Activated CD4-positive, alpha-beta T cell treated with anti-CD3 and anti-CD28 coated beads, Interleukin-2, amount 10 ng/mL, durations not matched to agents 7 days and 5 days (primary cell): ENCODE measurements at regions not wholly inside any gene's neighbourhood (a gene's known extent, or its start where the extent isn't known, plus 50 kb on each side); places are given as distances from the start of the nearest gene placed in this dataset.
"Not testable (repeated sequence)": the region's sequence is repeated elsewhere in the genome, so short reads cannot be mapped to it uniquely, and the experiment has no call there.

Experiments
- CTCF ChIA-PET: fragments of 350-600 bp; sonication (Branson Sonifier 250); formaldehyde crosslinking; loops from one replicate; lab custom pipeline; 2021; ENCODE audit warnings: antibody characterized with exemption; lab: Charles Lee
- POLR2A ChIA-PET: fragments of 350-600 bp; sonication (Branson Sonifier 250); formaldehyde crosslinking; loops from one replicate; lab custom pipeline; 2021; ENCODE audit warnings: antibody characterized with exemption; lab: Charles Lee
- DNase-seq: peaks from one replicate; pipeline ENCODE4 v3.0.0-alpha.2; 2020
- H3K27ac Mint-ChIP-seq: one replicate; pipeline ENCODE4 v1.8.0; 2021; ENCODE audit warnings: mild to moderate bottlenecking, moderate library complexity, mixed read lengths
- H3K27me3 Mint-ChIP-seq: one replicate; pipeline ENCODE4 v1.8.0; 2021; ENCODE audit warnings: mixed read lengths
- H3K36me3 Mint-ChIP-seq: one replicate; pipeline ENCODE4 v1.8.0; 2021; ENCODE audit warnings: low read depth, mixed read lengths
- H3K4me1 Mint-ChIP-seq: one replicate; pipeline ENCODE4 v1.8.0; 2021; ENCODE audit warnings: mixed read lengths
- H3K4me3 Mint-ChIP-seq: one replicate; pipeline ENCODE4 v1.8.0; 2021; ENCODE audit warnings: mild to moderate bottlenecking, moderate library complexity, mixed read lengths
- H3K9me3 Mint-ChIP-seq: one replicate; pipeline ENCODE4 v1.8.0; 2021; ENCODE audit warnings: mixed read lengths

GRCh38 chr18:27549335-27550039 lies 364.4 kb upstream of the CHST9 start:
- Mint-ChIP-seq H3K27ac (no peak overlapping the region), H3K27me3 (no peaks in the 10 kb centered on the region), H3K4me1 (no peaks in the 10 kb centered on the region), H3K36me3 (no peaks in the 10 kb centered on the region), H3K9me3 (peaks cover 3% of the 10 kb centered on the region), H3K4me3 (no peak overlapping the region)
- DNase-seq, result no peak
- CTCF ChIA-PET, result no interaction called here
- POLR2A ChIA-PET, result no interaction called here

DNA sequence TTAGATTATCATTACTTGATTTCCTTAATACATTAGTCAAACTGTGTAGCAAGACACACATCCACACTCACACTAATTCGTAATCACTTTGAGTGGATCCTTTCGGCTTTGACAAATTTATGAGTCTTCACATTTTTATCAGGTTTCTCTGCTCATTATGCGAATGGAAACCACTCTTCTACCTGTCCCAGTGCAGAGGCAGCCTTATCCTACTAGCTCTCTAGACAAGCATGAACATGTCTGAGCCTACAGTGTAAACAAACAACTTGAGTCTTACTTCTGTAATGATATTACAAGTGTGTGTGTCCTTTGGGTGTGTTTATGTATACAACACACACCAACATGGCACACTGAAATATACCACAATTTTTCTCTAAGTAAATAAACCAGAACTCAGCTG lies 361.9 kb upstream of the CHST9 start:
- no peak overlapping the region for H3K27ac Mint-ChIP-seq
- no peak overlapping the region for H3K4me3 Mint-ChIP-seq
- H3K36me3 Mint-ChIP-seq, result no peaks in the 10 kb centered on the region
- H3K4me1 Mint-ChIP-seq, result no peaks in the 10 kb centered on the region
- no peaks in the 10 kb centered on the region for H3K9me3 Mint-ChIP-seq
- H3K27me3 Mint-ChIP-seq, result no peaks in the 10 kb centered on the region
- ChIA-PET CTCF (no interaction called here), POLR2A (no interaction called here)
- DNase-seq, result no peak

GRCh38 chr18:27544206-27544605 lies 359.1 kb upstream of the CHST9 start:
- DNase-seq, result no peak
- no peaks in the 10 kb centered on the region for H3K9me3 Mint-ChIP-seq
- H3K36me3 Mint-ChIP-seq, result no peaks in the 10 kb centered on the region
- no peaks in the 10 kb centered on the region for H3K4me1 Mint-ChIP-seq
- ChIA-PET POLR2A (no interaction called here), CTCF (interaction anchor here (1.1 kb wide), 1 partner anchor 10 kb away, joined by 3 read pairs; no protein-coding TSS in a partner anchor)
- no peak overlapping the region for H3K4me3 Mint-ChIP-seq
- H3K27me3 Mint-ChIP-seq, result no peaks in the 10 kb centered on the region
- H3K27ac Mint-ChIP-seq, result no peak overlapping the region

- H3K36me3 Mint-ChIP-seq, result no peaks in the 10 kb centered on the region
- H3K9me3 Mint-ChIP-seq, result no peaks in the 10 kb centered on the region
- no peak for DNase-seq
- ChIA-PET POLR2A (no interaction called here), CTCF (no interaction called here)
- H3K4me3 Mint-ChIP-seq, result no peak overlapping the region
- no peaks in the 10 kb centered on the region for H3K4me1 Mint-ChIP-seq
- H3K27me3 Mint-ChIP-seq, result no peaks in the 10 kb centered on the region
- H3K27ac Mint-ChIP-seq, result no peak overlapping the region
Observed at GRCh38 chr18:27541293-27541692, 356.2 kb upstream of the CHST9 start.

GRCh38 chr18:27540111-27540510 lies 355.0 kb upstream of the CHST9 start:
- CTCF ChIA-PET, result no interaction called here
- no peak overlapping the region for H3K27ac Mint-ChIP-seq

DNA sequence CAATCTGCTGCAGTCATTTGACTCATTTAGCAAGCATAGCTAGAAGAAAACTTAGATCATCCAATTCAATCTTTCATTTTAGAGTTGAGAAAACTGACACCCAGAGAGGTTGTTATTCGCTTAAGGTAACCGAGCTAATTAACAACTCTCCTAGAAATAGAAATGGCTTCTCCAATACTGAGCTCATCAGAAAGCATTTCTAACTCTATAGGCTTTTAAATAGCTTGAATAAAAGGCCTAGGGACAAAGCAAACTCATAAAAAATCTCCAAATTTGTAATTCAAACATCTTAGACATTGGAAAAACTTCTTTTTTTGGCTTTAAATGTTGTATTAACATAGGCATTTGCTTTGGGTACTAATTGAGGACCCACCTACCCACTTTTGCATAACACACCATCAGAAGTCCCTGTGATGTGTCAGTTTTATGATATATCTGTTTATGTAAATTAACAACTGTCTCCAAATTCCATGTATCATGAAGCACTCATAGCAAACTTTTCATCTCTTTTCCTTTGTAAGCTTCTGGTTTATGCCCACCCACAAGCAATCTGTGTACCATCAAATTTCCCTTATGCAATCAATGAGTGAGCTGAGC lies 343.9 kb upstream of the CHST9 start:
- CTCF ChIA-PET, result no interaction called here

More at GRCh38 chr18:27540111-27540510, 355.0 kb upstream of the CHST9 start:
- no peaks in the 10 kb centered on the region for H3K36me3 Mint-ChIP-seq
- POLR2A ChIA-PET, result no interaction called here
- no peaks in the 10 kb centered on the region for H3K4me1 Mint-ChIP-seq
- no peaks in the 10 kb centered on the region for H3K9me3 Mint-ChIP-seq
- no peak overlapping the region for H3K4me3 Mint-ChIP-seq
- no peak for DNase-seq
- no peaks in the 10 kb centered on the region for H3K27me3 Mint-ChIP-seq

DNA sequence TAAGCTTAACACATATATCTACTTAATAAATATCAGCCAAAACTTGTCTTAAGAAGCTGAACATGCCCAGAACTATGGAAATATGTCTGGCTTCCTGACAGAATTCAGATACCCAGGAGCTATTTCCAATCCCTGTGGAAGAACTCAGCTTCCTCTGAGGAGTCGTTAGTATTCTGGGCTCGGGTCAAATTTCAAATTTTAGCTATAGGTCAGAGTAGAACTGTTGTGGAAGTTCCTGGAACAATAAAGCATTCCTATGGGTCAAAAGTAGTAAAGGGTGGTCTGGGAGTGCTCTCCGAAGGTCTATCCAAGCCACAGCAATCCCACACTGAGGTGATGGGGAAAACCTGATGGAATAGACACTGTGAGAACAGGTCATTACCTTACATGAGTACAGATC lies 342.7 kb upstream of the CHST9 start:
- Mint-ChIP-seq H3K36me3 (no peaks in the 10 kb centered on the region), H3K4me1 (no peaks in the 10 kb centered on the region), H3K27ac (no peak overlapping the region), H3K4me3 (no peak overlapping the region), H3K9me3 (peaks cover 2% of the 10 kb centered on the region), H3K27me3 (no peaks in the 10 kb centered on the region)
- ChIA-PET CTCF (no interaction called here), POLR2A (no interaction called here)
- no peak for DNase-seq

More for the DNA sequence above, 343.9 kb upstream of the CHST9 start:
- Mint-ChIP-seq H3K27me3 (no peaks in the 10 kb centered on the region), H3K9me3 (peaks cover 2% of the 10 kb centered on the region), H3K27ac (no peak overlapping the region), H3K4me1 (no peaks in the 10 kb centered on the region), H3K4me3 (no peak overlapping the region), H3K36me3 (no peaks in the 10 kb centered on the region)
- POLR2A ChIA-PET, result no interaction called here
- no peak for DNase-seq

DNA sequence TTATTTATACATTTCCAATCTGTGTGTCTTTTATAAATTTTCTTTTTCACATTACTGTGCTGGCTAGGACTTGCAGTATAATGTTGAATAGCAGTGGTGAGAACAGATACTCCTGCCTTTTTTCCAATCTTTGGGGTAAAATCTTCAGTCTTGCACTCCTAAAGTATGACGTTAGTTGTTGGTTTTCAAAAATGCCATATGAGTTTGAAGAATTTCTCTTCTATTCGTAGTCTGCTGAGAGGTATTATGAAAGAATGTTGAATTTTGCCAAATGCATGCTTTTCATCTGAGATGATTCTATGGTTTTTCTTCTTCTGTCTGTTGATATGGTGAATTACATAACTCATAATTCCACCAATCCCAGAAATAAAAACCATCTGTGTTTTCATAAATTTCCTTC lies 335.3 kb upstream of the CHST9 start:
- H3K9me3 Mint-ChIP-seq, result no peaks in the 10 kb centered on the region
- POLR2A ChIA-PET, result no interaction called here
- no peak overlapping the region for H3K27ac Mint-ChIP-seq
- no peak overlapping the region for H3K4me3 Mint-ChIP-seq
- DNase-seq, result no peak
- no peaks in the 10 kb centered on the region for H3K36me3 Mint-ChIP-seq
- CTCF ChIA-PET, result no interaction called here
- H3K27me3 Mint-ChIP-seq, result no peaks in the 10 kb centered on the region
- no peaks in the 10 kb centered on the region for H3K4me1 Mint-ChIP-seq

DNA sequence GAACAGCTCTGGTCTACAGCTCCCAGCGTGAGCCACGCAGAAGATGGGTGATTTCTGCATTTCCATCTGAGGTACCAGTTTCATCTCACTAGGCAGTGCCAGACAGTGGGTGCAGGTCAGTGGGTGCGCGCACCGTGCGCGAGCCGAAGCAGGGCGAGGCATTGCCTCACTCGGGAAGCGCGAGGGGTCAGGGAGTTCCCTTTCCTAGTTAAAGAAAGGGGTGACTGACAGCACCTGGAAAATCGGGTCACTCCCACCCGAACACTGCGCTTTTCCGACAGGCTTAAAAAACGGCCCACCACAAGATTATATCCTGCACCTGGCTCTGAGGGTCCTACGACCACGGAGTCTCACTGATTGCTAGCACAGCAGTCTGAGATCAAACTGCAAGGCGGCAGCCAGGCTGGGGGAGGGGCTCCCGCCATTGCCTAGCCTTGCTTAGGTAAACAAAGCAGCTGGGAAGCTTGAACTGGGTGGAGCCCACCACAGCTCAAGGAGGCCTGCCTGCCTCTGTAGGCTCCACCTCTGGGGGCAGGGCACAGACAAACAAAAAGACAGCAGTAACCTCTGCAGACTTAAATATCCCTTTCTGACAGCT lies 325.0 kb upstream of the CHST9 start:
- H3K36me3 Mint-ChIP-seq, H3K9me3 Mint-ChIP-seq, POLR2A ChIA-PET, H3K4me3 Mint-ChIP-seq, DNase-seq, H3K27me3 Mint-ChIP-seq, H3K27ac Mint-ChIP-seq, H3K4me1 Mint-ChIP-seq, CTCF ChIA-PET: not testable (repeated sequence)

GRCh38 chr18:27501671-27502070 lies 316.6 kb upstream of the CHST9 start:
- Mint-ChIP-seq H3K36me3 (no peaks in the 10 kb centered on the region), H3K27ac (no peak overlapping the region), H3K9me3 (no peaks in the 10 kb centered on the region), H3K4me1 (no peaks in the 10 kb centered on the region), H3K4me3 (no peak overlapping the region), H3K27me3 (no peaks in the 10 kb centered on the region)
- POLR2A ChIA-PET, result no interaction called here
- no peak for DNase-seq
- CTCF ChIA-PET, result no interaction called here

DNA sequence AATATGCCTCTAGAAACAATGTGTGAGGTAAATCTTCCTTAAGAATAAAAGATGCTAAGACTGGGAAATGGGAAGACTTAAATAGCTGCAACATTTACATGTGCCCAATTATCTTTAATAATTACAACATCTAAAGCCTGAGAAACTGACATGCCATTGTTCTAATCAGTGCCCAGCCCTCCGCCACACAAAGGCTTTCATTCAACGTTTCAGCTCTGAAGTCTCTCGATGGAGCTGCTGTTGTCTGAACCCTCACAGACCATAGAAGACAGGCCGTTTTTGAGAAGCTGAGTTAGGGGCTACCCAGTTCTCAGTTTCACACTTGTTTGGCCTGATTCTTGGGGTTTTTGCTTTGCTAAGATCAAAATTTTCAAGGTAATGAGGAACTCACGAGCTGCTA lies 315.4 kb upstream of the CHST9 start:
- ChIA-PET POLR2A (no interaction called here), CTCF (no interaction called here)
- no peak overlapping the region for H3K27ac Mint-ChIP-seq
- H3K4me1 Mint-ChIP-seq, result no peaks in the 10 kb centered on the region
- DNase-seq, result no peak
- H3K36me3 Mint-ChIP-seq, result no peaks in the 10 kb centered on the region
- no peaks in the 10 kb centered on the region for H3K27me3 Mint-ChIP-seq
- H3K4me3 Mint-ChIP-seq, result no peak overlapping the region
- H3K9me3 Mint-ChIP-seq, result no peaks in the 10 kb centered on the region

GRCh38 chr18:27497246-27497645 lies 312.1 kb upstream of the CHST9 start:
- H3K4me1 Mint-ChIP-seq, result no peaks in the 10 kb centered on the region
- no peaks in the 10 kb centered on the region for H3K27me3 Mint-ChIP-seq
- peaks cover 2% of the 10 kb centered on the region for H3K9me3 Mint-ChIP-seq
- H3K27ac Mint-ChIP-seq, result no peak overlapping the region
- H3K4me3 Mint-ChIP-seq, result no peak overlapping the region
- no peak for DNase-seq
- ChIA-PET POLR2A (no interaction called here), CTCF (no interaction called here)
- no peaks in the 10 kb centered on the region for H3K36me3 Mint-ChIP-seq

DNA sequence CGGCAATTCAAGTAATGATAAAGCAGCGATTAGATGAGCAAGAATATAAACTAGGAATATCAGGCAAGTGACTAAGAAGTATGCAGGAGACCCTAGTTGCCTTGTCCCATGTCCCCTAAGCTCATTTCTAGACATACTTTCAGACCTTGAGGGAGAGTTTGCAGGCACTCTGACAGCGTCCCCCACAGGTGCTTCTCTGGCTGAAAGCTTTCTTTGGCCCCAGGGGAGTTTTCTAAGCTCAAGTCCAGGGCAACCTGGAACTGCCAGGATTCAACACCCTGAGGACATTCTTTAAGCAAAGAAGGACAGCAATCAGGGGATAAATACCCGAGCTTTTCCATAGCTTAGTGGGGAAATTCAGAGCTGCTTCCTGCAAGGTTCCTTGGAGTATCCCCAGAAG lies 308.1 kb upstream of the CHST9 start:
- H3K27me3 Mint-ChIP-seq, result no peaks in the 10 kb centered on the region
- peaks cover 2% of the 10 kb centered on the region for H3K9me3 Mint-ChIP-seq
- ChIA-PET CTCF (no interaction called here), POLR2A (no interaction called here)
- H3K4me3 Mint-ChIP-seq, result no peak overlapping the region
- DNase-seq, result no peak
- H3K27ac Mint-ChIP-seq, result no peak overlapping the region
- H3K4me1 Mint-ChIP-seq, result no peaks in the 10 kb centered on the region
- H3K36me3 Mint-ChIP-seq, result no peaks in the 10 kb centered on the region
